Activated CD4-positive, alpha-beta memory T cell treated with anti-CD3 and anti-CD28 coated beads for 36 hours (primary cell): ENCODE measurements at regions not wholly inside any gene's neighbourhood (a gene's known extent, or its start where the extent isn't known, plus 50 kb on each side); places are given as distances from the start of the nearest gene placed in this dataset.
"Not testable (repeated sequence)": the region's sequence is repeated elsewhere in the genome, so short reads cannot be mapped to it uniquely, and the experiment has no call there.

ENCODE experiments used
- CTCF ChIA-PET: fragments of 350-600 bp; sonication (Branson Sonifier 250); formaldehyde crosslinking; loops from one replicate; lab custom pipeline; 2021; ENCODE audit warnings: antibody characterized with exemption, inconsistent platforms; lab: Charles Lee
- POLR2A ChIA-PET: fragments of 350-600 bp; sonication (Branson Sonifier 250); formaldehyde crosslinking; loops from one replicate; lab custom pipeline; 2021; ENCODE audit warnings: antibody characterized with exemption; lab: Charles Lee
- DNase-seq: peaks from one replicate; pipeline ENCODE4 v3.0.0-alpha.2; 2020
- H3K27ac Mint-ChIP-seq: one replicate; pipeline ENCODE4 v1.8.0; 2021; ENCODE audit warnings: mixed read lengths
- H3K27me3 Mint-ChIP-seq: one replicate; pipeline ENCODE4 v1.8.0; 2021; ENCODE audit warnings: mixed read lengths
- H3K36me3 Mint-ChIP-seq: one replicate; pipeline ENCODE4 v1.8.0; 2021; ENCODE audit warnings: mixed read lengths
- H3K4me1 Mint-ChIP-seq: one replicate; pipeline ENCODE4 v1.8.0; 2021; ENCODE audit warnings: low read depth, mixed read lengths
- H3K4me3 Mint-ChIP-seq: one replicate; pipeline ENCODE4 v1.8.0; 2021; ENCODE audit warnings: mild to moderate bottlenecking, mixed read lengths
- H3K9me3 Mint-ChIP-seq: one replicate; pipeline ENCODE4 v1.8.0; 2021; ENCODE audit warnings: mixed read lengths
- intact Hi-C: fragments of 100-400 bp; cut with micrococcal nuclease; formaldehyde crosslinking; loops from one replicate; pipeline ENCODE4 v1.15.1; 2023

DNA sequence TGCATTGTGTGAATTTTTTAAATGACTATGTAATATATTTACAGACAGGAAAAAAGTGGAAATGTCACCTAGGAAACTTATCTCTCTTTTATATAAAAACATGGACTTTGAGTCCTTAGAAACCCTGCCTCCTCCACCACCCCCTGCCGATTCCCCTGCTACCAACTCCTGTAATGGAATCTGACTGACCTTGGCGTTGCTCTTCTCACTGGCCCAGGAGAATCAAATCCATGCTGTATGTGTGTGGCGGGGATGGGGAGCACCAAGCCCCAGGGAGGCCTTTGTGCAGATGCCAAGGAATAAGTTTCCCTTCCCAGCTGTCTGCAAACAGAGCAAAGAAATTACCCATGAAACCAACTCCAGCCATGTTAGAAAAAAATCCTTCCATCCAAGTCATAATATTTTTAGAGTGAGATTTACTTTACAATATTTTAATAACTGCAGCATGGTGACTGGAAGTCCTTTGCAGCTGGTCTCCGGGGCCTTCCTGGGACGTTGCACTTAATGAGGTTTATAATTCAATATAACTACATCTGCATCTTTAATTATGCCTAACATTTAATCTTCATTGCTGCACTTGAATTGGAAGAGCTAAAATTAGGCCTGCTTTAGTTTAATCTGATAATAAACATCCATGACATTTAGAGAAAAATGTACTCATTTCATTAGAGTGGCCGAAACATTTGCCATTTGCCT lies 111.4 kb upstream of the CACUL1 start:
- Mint-ChIP-seq H3K36me3 (no peaks in the 10 kb centered on the region), H3K27me3 (peaks cover 8% of the 10 kb centered on the region), H3K4me3 (no peak overlapping the region), H3K27ac (no peak overlapping the region), H3K4me1 (no peaks in the 10 kb centered on the region), H3K9me3 (no peaks in the 10 kb centered on the region)
- CTCF ChIA-PET: no interaction called here
- DNase-seq: no peak
- POLR2A ChIA-PET: no interaction called here
- intact Hi-C loops: no loop called here

DNA sequence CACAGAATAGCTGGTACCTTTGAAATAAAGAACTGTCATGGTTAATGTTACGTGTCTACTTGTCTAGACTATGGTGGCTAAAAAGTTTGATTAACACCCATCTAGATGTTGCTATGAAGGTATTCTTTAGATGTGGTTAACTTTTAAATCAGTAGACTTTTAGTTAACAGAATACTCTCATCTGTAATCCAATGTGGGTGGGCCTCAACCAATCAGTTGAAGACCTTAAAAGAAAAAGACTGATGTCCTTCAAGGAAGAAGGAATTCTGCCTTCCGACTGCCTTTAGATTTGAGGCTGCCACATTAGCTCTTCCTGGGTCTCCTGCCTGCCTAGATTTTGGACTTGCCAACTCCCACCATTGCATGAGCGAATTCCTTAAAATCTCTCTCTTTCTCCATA lies 113.0 kb upstream of the CACUL1 start:
- no peaks in the 10 kb centered on the region for H3K4me1 Mint-ChIP-seq
- no peak overlapping the region for H3K4me3 Mint-ChIP-seq
- H3K27me3 Mint-ChIP-seq: peaks cover 10% of the 10 kb centered on the region
- CTCF ChIA-PET: interaction anchor here (1.8 kb wide), 1 partner anchor 18 kb away, joined by 4 read pairs; no protein-coding TSS in a partner anchor
- DNase-seq: no peak
- intact Hi-C loops: no loop called here
- H3K27ac Mint-ChIP-seq: no peak overlapping the region
- POLR2A ChIA-PET: no interaction called here
- H3K9me3 Mint-ChIP-seq: no peaks in the 10 kb centered on the region
- H3K36me3 Mint-ChIP-seq: no peaks in the 10 kb centered on the region

DNA sequence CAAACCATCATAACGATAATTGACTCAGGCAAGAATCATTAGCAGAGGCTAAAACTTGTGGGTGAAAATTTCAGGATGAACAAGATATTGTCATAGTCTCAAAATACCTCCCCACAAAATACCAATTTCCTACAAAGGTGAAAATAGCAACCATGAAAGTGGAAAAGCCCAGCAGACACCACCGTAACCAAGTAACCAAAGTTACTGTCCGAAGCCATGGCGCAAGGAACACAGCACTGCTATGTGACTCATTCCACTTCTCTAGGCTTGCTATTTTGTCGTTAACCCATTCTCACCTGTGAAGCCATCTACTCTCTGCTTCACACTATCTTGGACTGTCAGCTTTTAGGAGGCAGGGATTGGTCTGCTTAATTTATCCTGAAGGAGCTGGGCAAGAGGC lies 113.8 kb upstream of the CACUL1 start:
- Mint-ChIP-seq H3K4me3 (no peak overlapping the region), H3K9me3 (no peaks in the 10 kb centered on the region), H3K36me3 (no peaks in the 10 kb centered on the region), H3K27me3 (peaks cover 12% of the 10 kb centered on the region), H3K4me1 (no peaks in the 10 kb centered on the region), H3K27ac (no peak overlapping the region)
- POLR2A ChIA-PET: no interaction called here
- DNase-seq: no peak
- CTCF ChIA-PET: no interaction called here
- intact Hi-C loops: no loop called here

DNA sequence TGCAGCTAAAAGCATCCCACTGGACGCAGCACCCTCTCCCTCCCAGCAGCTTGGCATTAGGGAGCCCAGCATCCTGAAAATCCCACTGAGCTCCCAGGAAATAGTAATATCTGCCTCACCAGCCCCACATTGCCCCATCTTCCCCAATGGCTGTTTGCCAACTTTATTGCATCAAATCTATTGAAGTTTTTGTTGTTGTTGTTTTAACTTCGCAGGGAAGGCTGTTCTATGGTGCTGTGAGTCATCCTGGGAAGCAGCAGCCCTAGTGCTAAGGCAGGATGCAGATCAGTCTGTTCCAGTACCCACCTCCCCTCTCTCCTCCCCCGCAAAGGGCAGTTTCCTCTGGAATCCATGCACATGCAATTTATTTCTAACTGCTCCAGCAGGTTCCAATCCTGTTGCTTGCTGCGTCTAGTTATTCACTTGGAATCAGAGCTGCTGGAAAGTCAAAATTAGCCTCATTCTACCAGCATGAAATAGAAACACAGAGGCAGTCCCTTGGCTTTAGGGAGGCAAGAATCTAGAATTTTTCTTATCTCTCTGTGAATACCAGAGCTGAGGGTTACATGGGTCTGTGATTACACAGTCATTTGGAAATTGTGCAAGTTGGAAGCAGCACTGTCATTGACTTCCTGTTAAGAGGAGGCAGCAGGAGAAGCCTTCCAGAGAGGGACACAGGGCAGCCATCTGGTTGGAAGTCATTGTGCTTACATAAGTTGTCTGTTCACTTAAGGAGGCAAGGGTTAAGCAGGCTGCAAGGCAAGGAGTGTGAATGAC lies 115.9 kb upstream of the CACUL1 start:
- H3K27ac Mint-ChIP-seq: no peak overlapping the region
- H3K4me3 Mint-ChIP-seq: no peak overlapping the region
- DNase-seq: no peak
- no peaks in the 10 kb centered on the region for H3K36me3 Mint-ChIP-seq
- POLR2A ChIA-PET: no interaction called here
- H3K4me1 Mint-ChIP-seq: no peaks in the 10 kb centered on the region
- peaks cover 23% of the 10 kb centered on the region for H3K27me3 Mint-ChIP-seq
- intact Hi-C loops: no loop called here
- CTCF ChIA-PET: interaction anchor here (0.5 kb wide), 1 partner anchor 119 kb away, joined by 3 read pairs; no protein-coding TSS in a partner anchor
- H3K9me3 Mint-ChIP-seq: no peaks in the 10 kb centered on the region

DNA sequence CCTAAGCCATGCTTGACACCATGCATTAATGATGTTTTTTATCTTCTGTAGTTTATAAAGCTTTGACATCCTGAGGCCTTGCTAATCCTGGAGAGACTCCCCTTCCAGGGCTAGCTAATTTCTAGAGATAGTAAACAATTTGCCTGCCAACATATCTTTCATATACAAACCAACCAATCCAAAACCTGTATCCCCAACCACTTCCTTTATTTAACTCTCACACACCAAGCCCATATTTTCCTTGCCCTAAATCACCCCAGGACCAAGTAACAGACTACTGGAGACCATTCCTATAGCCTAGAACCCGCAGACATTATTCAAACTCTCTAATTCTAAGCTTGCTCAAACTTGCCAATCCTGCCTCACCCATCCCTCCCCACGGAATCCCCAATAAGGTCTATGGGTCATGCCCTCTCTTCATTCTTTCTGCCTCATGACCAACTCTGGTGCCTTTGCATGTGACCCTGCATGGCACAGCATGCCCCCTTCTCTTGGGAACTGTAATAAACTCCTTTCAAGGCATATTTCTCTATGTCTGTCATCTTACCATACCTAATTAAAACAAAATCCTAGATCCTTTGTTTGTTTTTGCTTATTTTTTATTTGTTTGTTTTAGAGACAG lies 116.6 kb upstream of the CACUL1 start:
- DNase-seq: no peak
- intact Hi-C loops: no loop called here
- H3K9me3 Mint-ChIP-seq: peaks cover 3% of the 10 kb centered on the region
- no peaks in the 10 kb centered on the region for H3K36me3 Mint-ChIP-seq
- H3K4me3 Mint-ChIP-seq: no peak overlapping the region
- peaks cover 29% of the 10 kb centered on the region for H3K27me3 Mint-ChIP-seq
- no peak overlapping the region for H3K27ac Mint-ChIP-seq
- no peaks in the 10 kb centered on the region for H3K4me1 Mint-ChIP-seq
- ChIA-PET POLR2A (no interaction called here), CTCF (interaction anchor here (0.5 kb wide), 1 partner anchor 118 kb away, joined by 3 read pairs; no protein-coding TSS in a partner anchor)

DNA sequence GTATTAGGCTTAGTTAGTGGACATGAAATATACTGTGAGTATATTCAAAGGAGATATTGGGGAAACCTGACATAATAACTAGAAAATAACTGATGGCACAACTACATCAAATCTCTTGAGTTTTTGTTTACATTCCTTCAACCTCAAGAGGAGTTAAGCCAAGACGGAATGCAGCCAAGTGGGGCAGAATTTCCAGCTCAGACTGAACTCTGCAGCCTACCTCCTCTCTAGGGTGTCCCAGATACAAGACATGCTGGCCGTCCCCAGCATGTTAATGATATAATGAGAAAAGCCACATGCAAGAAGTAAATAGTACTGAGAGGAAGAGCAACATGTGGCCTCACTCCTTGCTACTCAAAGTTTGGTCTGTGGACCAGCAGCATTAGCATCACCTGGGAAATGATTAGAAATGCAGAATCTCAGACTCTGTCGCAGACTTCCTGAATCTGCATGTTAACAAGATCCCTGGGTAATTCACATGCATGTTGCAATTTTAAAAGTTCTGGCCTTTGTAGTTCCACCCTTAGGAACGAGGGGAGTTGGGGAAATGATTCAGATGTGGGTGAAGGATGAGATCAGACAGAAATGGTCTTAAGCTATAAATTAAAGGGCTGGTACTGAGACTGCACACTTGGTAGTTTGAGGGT lies 118.4 kb upstream of the CACUL1 start:
- H3K9me3 Mint-ChIP-seq: peaks cover 6% of the 10 kb centered on the region
- ChIA-PET CTCF (no interaction called here), POLR2A (no interaction called here)
- H3K27me3 Mint-ChIP-seq: peaks cover 31% of the 10 kb centered on the region
- H3K4me3 Mint-ChIP-seq: no peak overlapping the region
- DNase-seq: no peak
- no peak overlapping the region for H3K27ac Mint-ChIP-seq
- H3K36me3 Mint-ChIP-seq: no peaks in the 10 kb centered on the region
- H3K4me1 Mint-ChIP-seq: no peaks in the 10 kb centered on the region
- intact Hi-C loops: no loop called here

DNA sequence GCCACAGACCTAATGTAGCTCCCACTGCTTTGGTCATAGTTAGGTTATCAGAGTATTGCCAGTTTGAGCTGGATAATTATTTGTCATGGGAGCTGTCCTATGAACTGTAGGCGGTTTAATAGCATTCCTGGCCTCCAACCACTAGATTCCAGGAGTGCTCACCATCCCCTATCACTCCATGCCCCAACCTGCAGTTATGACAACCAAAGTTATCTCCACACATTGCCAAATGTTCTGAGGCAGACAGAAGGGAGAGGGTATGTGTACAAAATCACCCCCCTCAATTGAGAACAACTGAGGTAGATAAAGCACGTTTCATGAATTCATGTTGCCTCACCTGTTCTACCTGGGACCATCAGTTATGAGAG lies 119.0 kb upstream of the CACUL1 start:
- H3K27me3 Mint-ChIP-seq: peaks cover 31% of the 10 kb centered on the region
- no peaks in the 10 kb centered on the region for H3K4me1 Mint-ChIP-seq
- ChIA-PET CTCF (no interaction called here), POLR2A (no interaction called here)
- H3K27ac Mint-ChIP-seq: no peak overlapping the region
- no peaks in the 10 kb centered on the region for H3K36me3 Mint-ChIP-seq
- peaks cover 6% of the 10 kb centered on the region for H3K9me3 Mint-ChIP-seq
- H3K4me3 Mint-ChIP-seq: no peak overlapping the region
- no peak for DNase-seq
- intact Hi-C loops: no loop called here

DNA sequence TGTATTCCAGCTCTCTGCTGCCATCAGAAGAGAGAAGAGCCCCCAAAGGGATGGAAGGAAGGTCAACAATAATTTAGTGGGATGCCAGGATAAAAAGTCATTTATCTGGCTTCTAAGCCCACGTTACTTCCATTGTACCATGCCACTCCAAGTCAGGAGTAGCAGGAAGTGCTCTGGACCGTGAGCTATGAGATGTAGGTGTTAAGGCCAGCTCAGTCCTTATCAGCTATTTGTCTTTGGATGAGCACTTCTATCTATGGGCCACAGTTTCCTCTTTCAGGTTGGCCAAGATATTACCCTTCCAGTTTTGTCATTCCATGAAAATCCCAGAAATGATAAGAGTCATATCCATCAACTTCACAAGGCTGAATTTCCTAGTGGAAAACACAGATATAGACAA lies 119.4 kb upstream of the CACUL1 start:
- DNase-seq: no peak
- no peak overlapping the region for H3K4me3 Mint-ChIP-seq
- H3K36me3 Mint-ChIP-seq: no peaks in the 10 kb centered on the region
- H3K4me1 Mint-ChIP-seq: no peaks in the 10 kb centered on the region
- H3K9me3 Mint-ChIP-seq: peaks cover 6% of the 10 kb centered on the region
- no peak overlapping the region for H3K27ac Mint-ChIP-seq
- H3K27me3 Mint-ChIP-seq: peaks cover 31% of the 10 kb centered on the region
- ChIA-PET POLR2A (no interaction called here), CTCF (no interaction called here)
- intact Hi-C loops: no loop called here

DNA sequence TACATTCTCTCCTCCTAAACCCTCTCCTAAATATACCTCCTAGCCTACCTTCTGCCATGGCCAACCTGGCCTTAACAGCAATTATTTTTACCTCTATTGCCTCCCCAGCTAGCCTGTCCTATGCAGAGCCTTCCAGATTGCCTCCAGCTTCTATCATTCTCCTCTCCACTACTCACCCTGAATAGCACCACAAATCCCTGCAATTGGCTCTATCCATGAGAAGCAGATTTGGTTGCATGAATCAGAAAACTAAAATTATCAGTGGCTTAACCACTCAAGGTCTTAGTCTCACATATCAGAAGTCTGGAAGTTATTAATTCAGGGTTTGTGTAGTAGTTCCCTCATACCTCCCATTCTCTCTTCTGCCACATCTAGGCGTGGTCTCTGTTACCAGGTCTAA lies 120.3 kb upstream of the CACUL1 start:
- no peak overlapping the region for H3K27ac Mint-ChIP-seq
- H3K4me1 Mint-ChIP-seq: no peaks in the 10 kb centered on the region
- ChIA-PET POLR2A (no interaction called here), CTCF (interaction anchor here (1.0 kb wide), 1 partner anchor 415 kb away, joined by 3 read pairs; no protein-coding TSS in a partner anchor)
- intact Hi-C loops: no loop called here
- DNase-seq: no peak
- peaks cover 31% of the 10 kb centered on the region for H3K27me3 Mint-ChIP-seq
- no peak overlapping the region for H3K4me3 Mint-ChIP-seq
- H3K9me3 Mint-ChIP-seq: peaks cover 6% of the 10 kb centered on the region
- H3K36me3 Mint-ChIP-seq: no peaks in the 10 kb centered on the region

DNA sequence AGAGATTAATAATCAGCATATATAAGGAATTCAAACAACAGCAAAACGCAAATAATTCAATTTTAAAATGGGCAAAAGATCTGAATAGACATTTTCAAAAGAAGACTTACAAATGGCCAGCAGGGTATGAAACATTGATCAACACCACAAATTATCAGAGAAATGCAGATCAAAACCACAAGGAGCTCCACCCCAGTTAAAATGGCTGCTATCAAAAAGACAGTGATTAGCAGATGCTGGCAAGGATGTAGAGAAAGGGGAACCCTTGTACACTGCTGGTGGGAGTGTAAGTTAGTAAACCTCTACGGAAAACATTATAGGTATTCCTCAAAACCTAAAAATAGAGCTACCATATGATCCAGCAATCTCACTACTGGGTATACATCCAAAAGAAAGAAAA lies 128.0 kb upstream of the CACUL1 start:
- H3K27ac Mint-ChIP-seq: no peak overlapping the region
- H3K9me3 Mint-ChIP-seq: peaks cover 2% of the 10 kb centered on the region
- H3K36me3 Mint-ChIP-seq: no peaks in the 10 kb centered on the region
- peaks cover 5% of the 10 kb centered on the region for H3K27me3 Mint-ChIP-seq
- ChIA-PET POLR2A (no interaction called here), CTCF (no interaction called here)
- intact Hi-C loops: no loop called here
- no peaks in the 10 kb centered on the region for H3K4me1 Mint-ChIP-seq
- DNase-seq: no peak
- no peak overlapping the region for H3K4me3 Mint-ChIP-seq

DNA sequence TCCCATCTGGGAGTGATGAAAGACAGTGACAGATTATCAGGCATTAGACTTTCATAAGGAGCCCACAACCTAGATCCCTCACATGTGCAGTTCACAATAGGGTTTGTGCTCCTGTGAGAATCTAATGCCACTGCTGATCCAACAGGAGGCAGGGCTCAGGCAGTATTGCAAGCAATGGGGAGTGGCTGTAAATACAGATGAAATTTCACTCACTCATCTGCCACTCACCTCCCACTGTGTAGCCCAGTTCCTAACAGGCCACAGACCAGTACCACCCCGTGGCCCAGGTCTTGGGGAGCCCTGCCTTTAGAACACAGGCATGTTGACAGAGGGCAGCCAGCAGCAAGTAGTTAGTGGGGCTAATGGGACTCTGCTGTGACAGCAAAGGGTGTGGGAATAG lies 137.3 kb upstream of the NANOS1 start:
- no peaks in the 10 kb centered on the region for H3K4me1 Mint-ChIP-seq
- no peak overlapping the region for H3K27ac Mint-ChIP-seq
- peaks cover 10% of the 10 kb centered on the region for H3K9me3 Mint-ChIP-seq
- H3K36me3 Mint-ChIP-seq: no peaks in the 10 kb centered on the region
- ChIA-PET CTCF (no interaction called here), POLR2A (no interaction called here)
- no peak for DNase-seq
- intact Hi-C loops: no loop called here
- H3K4me3 Mint-ChIP-seq: no peak overlapping the region
- peaks cover 4% of the 10 kb centered on the region for H3K27me3 Mint-ChIP-seq

DNA sequence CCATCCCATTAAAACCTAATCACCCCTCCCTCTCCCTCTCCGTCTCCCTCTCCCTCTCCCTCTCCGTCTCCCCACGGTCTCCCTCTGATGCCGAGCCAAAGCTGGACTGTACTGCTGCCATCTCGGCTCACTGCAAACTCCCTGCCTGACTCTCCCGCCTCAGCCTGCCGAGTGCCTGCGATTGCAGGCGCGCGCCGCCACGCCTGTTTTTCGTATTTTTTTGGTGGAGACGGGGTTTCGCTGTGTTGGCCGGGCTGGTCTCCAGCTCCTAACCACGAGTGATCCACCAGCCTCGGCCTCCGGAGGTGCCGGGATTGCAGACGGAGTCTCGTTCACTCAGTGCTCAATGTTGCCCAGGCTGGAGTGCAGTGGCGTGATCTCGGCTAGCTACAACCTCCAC lies 134.6 kb upstream of the NANOS1 start:
- H3K4me3 Mint-ChIP-seq, H3K36me3 Mint-ChIP-seq, H3K9me3 Mint-ChIP-seq, CTCF ChIA-PET, DNase-seq, H3K27me3 Mint-ChIP-seq, H3K4me1 Mint-ChIP-seq, POLR2A ChIA-PET, intact Hi-C loops, H3K27ac Mint-ChIP-seq: not testable (repeated sequence)
